HG02870 (cell line): ENCODE measurements at regions not wholly inside any gene's neighbourhood (a gene's known extent, or its start where the extent isn't known, plus 50 kb on each side); places are given as distances from the start of the nearest gene placed in this dataset.

ENCODE experiments used
- ATAC-seq: cut with Tn5 transposase; IDR thresholded peaks from one replicate; pipeline ENCODE4 v1.9.1; 2021; ENCODE audit warnings: mild to moderate bottlenecking, moderate library complexity; ENCODE audit not compliant: unreplicated experiment

DNA sequence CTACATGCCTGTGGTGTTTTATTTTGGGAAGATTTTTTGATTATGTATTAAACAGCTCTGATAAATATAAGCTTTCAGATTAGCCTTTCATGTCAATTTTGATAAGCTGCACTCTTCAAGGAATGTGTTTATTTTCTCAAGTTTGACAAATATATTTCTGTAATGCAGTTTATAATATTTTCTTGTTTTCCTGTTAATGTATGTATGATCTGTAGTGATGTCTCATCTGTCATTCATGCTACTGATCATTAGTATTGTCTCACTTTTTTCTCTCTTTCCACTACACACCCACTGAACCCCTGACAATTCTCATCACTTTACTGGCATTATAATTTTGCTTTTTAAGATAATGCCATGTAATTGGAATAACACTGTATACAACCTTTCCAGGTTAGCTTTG is 100.9 kb downstream of the TMEM18 start:
- no peak for ATAC-seq

DNA sequence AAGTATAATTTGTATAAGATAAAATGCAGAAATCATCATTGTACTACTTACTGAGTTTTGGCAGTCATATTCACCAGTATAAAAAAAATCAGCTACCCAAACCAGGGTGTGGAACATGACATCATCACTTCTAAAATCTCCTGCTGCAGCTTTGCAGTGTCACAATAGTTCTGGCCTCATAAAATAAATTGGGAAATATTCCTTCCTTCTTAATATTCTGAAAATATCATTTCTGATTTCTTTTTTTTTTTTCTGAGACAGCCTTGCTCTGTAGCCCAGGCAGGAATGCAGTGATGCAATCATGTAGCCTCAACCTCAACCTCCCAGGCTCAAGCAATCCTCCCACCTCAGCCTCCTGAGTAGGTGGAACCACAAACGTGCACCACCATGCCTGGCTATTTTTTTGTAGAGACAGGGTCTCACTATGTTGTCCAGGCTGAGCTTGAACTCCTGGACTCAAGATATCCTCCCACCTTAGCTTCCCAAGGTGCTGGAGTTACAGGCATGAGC is 101.4 kb downstream of the TMEM18 start:
- no peak for ATAC-seq

- ATAC-seq: no peak
Observed at GRCh38 chr2:575030-575726, 102.0 kb downstream of the TMEM18 start.

DNA sequence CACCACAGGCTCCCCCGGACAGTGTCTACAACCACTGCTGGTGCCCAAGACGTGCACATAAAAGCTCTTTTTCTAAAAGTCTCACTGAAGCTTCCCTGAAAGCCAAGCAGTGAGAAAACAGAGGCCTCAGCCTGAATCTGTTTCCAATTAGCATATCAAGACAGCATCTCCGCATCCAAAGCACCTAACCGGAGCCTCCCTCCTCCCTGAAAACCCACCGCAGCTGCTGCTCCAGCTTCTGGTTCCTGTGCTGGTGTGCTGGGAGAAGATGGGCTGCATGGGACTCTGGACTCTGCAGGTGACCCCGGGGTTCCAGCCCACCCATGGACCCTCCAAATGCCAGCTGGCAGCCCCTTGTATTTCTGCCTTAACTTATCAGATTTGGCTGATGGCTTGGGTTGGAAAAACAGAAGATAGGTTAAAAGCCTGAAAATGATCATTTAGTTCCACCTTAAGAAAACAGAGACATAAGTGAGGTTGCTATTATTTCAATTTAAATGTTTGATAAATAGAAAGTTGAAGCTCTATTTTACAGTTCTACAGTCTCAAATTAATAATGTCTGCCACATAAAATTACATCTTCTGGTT is 103.3 kb downstream of the TMEM18 start:
- no peak for ATAC-seq

DNA sequence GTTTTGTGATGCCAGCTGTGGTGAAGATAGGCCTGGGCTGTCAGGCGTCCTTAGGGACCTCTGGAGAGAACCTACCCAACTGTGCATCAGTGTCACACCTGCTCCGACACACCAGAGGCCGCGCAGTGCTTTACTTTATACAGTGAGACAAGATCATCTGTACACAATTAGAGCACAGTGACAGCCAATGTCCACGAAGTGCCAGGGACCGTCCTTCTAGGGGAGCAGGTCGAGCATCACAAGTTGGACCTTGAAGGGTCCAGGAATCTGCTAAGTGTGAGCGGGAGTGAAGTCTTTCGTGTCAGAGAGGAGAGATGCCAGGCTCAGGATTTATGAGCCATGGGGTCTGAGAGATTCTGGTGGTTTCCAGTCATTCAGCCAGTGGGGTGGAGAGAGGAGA is 104.2 kb downstream of the TMEM18 start:
- no peak for ATAC-seq

DNA sequence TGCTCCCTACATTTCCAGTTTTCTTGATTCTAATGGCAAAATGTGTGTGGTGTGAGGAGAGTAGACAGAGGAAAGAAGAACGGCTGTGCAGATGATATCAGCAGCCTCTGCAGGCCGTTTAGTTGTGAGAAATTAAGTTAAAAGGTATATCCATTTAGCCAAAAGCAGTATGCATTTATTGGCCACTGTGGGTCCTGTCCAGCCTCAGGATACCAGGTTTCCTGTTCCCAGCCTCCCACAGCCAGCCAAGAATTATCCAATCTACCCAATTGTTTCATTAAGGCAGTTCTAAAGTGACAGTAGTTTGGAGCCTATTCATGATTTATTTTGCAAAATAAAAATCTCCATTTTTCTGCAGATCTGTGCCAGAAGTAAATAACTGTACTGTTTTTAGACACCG is 107.5 kb downstream of the TMEM18 start:
- no peak for ATAC-seq

GRCh38 chr2:568639-569235 is 108.5 kb downstream of the TMEM18 start:
- ATAC-seq: no peak

DNA sequence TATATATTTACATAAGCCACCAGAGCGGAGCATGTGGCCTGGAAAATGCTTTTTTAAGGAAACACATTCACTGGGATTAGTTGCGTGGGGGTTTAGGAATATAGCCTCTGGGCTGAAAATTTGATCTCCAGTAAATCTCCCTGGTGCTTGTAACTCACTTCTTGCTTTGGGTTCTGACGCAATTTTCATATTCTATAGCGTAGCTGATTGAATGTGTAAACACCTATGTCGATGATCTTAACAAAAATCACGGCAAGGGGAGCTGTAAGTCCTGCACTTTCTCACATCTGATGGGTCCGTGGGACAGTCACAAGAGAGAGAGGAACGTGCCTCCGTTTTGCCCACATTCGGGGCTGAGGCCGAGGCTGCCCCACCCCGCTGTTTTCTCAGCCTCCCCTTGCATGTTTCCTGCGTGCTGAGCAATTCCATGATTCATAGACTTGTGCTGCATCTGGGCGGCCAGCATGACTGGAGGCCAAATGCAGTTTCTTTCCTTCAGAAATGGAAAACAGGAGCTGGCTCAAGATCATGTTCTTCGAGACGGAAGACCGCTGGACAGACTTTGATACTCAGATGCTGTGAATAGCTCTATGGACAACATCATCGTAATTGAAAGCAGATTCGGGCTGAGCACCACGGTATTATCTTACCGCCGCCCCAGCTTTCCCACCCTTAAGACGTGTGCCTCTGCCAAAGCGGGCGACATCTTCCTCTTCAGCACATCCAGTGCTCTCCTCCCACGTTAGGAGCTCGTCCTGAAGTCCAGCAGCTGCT is 109.2 kb downstream of the TMEM18 start:
- no peak for ATAC-seq

GRCh38 chr2:567496-567864 is 109.7 kb downstream of the TMEM18 start:
- ATAC-seq: no peak

GRCh38 chr2:566379-567313 is 110.6 kb downstream of the TMEM18 start:
- no peak for ATAC-seq

DNA sequence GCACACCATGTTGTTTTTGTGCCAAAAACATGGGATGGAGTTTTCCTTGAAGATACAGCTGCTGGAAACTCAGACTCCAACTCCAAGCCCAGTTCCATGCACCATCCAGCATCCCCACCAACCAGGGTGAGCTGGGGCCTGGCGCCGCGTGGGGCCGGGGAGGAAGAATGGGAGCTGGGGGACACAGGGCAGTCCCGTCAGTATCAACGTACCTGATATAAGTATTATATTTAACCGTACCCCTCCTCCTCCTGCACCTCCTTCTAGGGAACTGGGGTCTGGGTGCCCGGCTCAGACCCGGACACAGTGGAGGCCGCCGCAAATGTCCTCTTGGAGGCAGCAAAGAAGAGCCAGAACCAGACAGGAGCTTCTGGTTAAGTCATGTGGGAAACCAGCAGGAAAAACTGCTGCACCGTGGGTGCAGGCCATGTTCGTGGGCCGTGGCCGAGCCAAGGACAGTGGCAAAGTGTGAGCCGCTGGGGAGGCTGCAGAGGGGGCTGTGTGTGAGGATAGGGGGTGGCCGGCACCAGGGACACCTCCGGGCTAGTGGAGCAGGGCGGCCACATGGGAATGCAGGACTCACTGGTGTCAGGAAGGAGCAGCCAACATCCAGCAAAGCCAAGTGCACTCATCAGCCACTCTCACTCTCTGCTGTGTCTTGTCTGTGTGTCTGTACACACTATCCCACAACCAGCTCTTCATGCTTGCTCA is 112.6 kb downstream of the TMEM18 start:
- ATAC-seq: no peak

GRCh38 chr2:563512-563911 is 113.7 kb downstream of the TMEM18 start:
- no peak for ATAC-seq

- ATAC-seq: no peak
Observed at GRCh38 chr2:562391-563364, 114.5 kb downstream of the TMEM18 start.

DNA sequence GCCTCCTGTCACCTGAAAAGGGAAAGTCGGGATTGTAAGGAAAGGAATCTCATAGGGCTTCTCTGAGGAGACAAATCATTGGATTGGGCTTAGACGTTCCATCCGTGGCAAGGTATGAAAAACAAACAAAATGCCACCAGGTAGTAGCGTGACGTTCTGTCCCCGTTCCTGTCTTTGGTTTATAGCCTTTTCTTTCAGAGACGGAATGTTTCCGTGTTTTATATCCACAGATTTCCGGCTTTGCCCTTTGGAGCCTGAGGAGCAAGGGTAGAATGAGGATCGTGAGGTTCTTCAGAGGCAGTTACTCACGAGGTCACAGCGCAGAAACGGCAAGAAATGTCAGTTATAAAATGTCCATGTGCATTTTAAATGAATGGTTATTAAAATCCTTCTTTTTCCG is 118.3 kb downstream of the TMEM18 start:
- ATAC-seq: no peak

- ATAC-seq: no peak
Observed at GRCh38 chr2:558302-558642, 118.9 kb downstream of the TMEM18 start.

DNA sequence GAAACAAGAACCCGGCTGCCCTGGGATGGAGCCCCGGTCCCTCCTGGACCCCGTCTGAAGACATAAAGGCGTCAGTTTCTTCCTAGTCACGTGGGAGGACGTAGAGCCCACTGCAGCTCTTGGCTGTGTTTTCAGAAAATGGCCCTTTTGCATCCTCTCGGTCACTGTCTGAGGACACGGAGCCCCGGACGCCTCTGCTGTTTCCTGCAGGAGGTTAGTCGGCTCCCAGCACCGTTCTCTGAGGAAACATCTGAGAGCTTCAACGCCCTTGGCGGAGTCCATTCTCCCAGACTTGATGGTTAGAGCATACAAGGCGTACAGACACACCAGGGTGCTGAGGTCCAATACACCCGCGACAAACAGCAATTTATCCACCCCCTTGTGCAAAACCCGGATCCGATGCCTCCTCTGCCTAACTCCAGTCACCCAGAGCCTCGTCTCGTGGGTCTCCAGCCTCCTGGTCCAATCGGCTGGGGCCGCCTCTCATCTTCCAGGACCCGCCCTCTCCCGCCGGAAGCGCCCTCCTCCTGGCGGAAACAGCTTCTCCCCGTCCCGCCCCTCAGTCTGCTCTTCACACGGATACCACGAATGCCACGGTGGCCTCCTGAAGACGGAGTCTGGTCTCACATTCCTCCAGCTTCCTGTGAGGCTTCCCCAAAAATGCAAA is 119.4 kb downstream of the TMEM18 start:
- no peak for ATAC-seq

GRCh38 chr2:556485-556884 is 120.7 kb downstream of the TMEM18 start:
- ATAC-seq: no peak

DNA sequence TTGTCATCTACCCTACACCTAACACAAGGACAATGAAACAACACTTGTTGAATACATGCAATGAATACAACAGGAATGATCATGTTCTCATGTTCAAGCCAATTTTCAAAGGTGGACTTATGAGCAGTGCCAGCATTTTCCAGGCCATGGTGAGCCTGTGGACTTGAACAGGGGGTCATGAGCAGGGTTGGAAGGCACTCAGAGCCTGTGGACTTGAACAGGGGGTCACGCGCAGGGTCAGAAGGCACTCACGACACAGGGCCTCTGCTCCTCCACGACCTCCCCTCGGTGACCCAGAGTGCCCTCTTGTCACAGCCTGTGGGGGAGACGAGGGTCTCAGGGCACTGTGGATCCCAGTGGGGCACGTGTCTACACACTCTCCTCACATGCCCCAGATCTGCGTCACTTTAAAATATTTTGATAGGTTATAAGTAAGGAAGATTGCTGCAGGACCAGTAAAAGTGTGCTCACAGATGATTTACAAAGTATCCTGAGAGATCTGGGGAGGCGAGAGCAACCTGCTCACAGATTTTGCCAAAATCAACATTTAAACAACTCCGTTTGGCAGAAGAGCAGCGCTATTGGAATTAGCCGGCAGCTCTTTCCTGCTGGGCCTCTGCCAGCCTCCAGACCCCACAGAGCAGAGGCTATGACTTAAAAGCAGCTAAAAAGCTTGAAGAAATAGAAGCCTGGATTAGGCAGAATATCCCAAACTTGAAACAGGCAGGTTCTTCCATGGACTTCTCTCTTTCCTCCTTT is 121.9 kb downstream of the TMEM18 start:
- no peak for ATAC-seq
